Liver (tissue), 8 donors: ENCODE measurements at regions not wholly inside any gene's neighbourhood (a gene's known extent, or its start where the extent isn't known, plus 50 kb on each side); places are given as distances from the start of the nearest gene placed in this dataset.

Source experiments
- DNase-seq: peaks from one replicate; pipeline ENCODE4 v3.0.0-alpha.2; 2017; ENCODE audit warnings: low spot score
- H3K27ac ChIP-seq, 2 donors: one replicate each; pipeline ENCODE4 v1.7.0; 2013; ENCODE audit warnings: inconsistent platforms in 2 of 2, low read length in 2 of 2, control low read depth in 1 of 2, low read depth in 1 of 2, mild to moderate bottlenecking in 1 of 2
- H3K27me3 ChIP-seq, 4 donors: one replicate each; pipeline versions ENCODE4 v1.6.1 to v1.7.0; 2013; ENCODE audit warnings: low read length in 3 of 4, inconsistent platforms in 1 of 4, mild to moderate bottlenecking in 1 of 4, moderate library complexity in 1 of 4; ENCODE audit not compliant: control insufficient read depth in 4 of 4, insufficient read depth in 4 of 4
- H3K36me3 ChIP-seq, 4 donors: one replicate each; pipeline versions ENCODE4 v1.6.1 to v1.7.0; 2013; ENCODE audit warnings: low read length in 3 of 4, mild to moderate bottlenecking in 3 of 4, low read depth in 1 of 4, moderate library complexity in 1 of 4; ENCODE audit not compliant: control insufficient read depth in 4 of 4, insufficient read depth in 3 of 4
- H3K4me1 ChIP-seq, 4 donors: one replicate each; pipeline versions ENCODE4 v1.6.1 to v1.7.0; 2013; ENCODE audit warnings: low read length in 3 of 4, mild to moderate bottlenecking in 3 of 4, moderate library complexity in 1 of 4; ENCODE audit not compliant: control insufficient read depth in 4 of 4, insufficient read depth in 4 of 4
- H3K4me3 ChIP-seq, 3 donors: one replicate each; pipeline versions ENCODE4 v1.6.1 to v1.7.0; 2013; ENCODE audit warnings: low read length in 3 of 3, control low read depth in 1 of 3, low read depth in 1 of 3, mild to moderate bottlenecking in 1 of 3
- H3K9ac ChIP-seq, 2 donors: one replicate each; pipeline ENCODE4 v1.7.0; 2013; ENCODE audit warnings: low read length in 2 of 2, mild to moderate bottlenecking in 2 of 2, moderate library complexity in 2 of 2, control low read depth in 1 of 2, low read depth in 1 of 2
- H3K9me3 ChIP-seq, 4 donors: one replicate each; pipeline versions ENCODE4 v1.6.1 to v1.7.0; 2013; ENCODE audit warnings: low read length in 3 of 4; ENCODE audit not compliant: control insufficient read depth in 4 of 4
- CTCF ChIP-seq: fragments of 150-350 bp; IDR thresholded peaks from 2 replicates; pipeline ENCODE4 v1.5.1; 2017; ENCODE audit warnings: improper control_type of control experiment, low read depth, low read length; ENCODE audit not compliant: missing input control
- EGR1 ChIP-seq, 2 donors: IDR thresholded peaks; 2 replicates each; pipeline ENCODE4 v1.6.1; 2016 to 2018; ENCODE audit warnings: antibody characterized with exemption in 2 of 2, low read depth in 2 of 2
- FOXA1 ChIP-seq: IDR thresholded peaks from 2 replicates; pipeline ENCODE4 v1.6.1; 2016; ENCODE audit warnings: antibody characterized with exemption
- FOXA2 ChIP-seq: IDR thresholded peaks from 2 replicates; pipeline ENCODE4 v1.6.1; 2016; ENCODE audit warnings: antibody characterized with exemption
- GABPA ChIP-seq, 2 donors: IDR thresholded peaks in 1 of 2; conservative IDR thresholded peaks in 1 of 2; 2 replicates each; pipeline ENCODE4 v1.6.1; 2016; ENCODE audit warnings: antibody characterized with exemption in 2 of 2, mild to moderate bottlenecking in 1 of 2, moderate library complexity in 1 of 2
- HNF4A ChIP-seq, 2 donors: conservative IDR thresholded peaks; 2 replicates each; pipeline ENCODE4 v1.6.1; 2016; ENCODE audit warnings: antibody characterized with exemption in 2 of 2, mild to moderate bottlenecking in 2 of 2
- HNF4G ChIP-seq: IDR thresholded peaks from 2 replicates; pipeline ENCODE4 v1.6.1; 2016; ENCODE audit warnings: antibody characterized with exemption
- JUND ChIP-seq, 2 donors: IDR thresholded peaks; 2 replicates each; pipeline ENCODE4 v1.6.1; 2016; ENCODE audit warnings: antibody characterized with exemption in 2 of 2
- NR2F2 ChIP-seq: IDR thresholded peaks from 2 replicates; pipeline ENCODE4 v1.6.1; 2016; ENCODE audit warnings: antibody characterized with exemption
- RAD21 ChIP-seq, 2 donors: IDR thresholded peaks; 2 replicates each; pipeline ENCODE4 v1.6.1; 2016; ENCODE audit warnings: antibody characterized with exemption in 2 of 2, mild to moderate bottlenecking in 2 of 2
- RXRA ChIP-seq, 2 donors: IDR thresholded peaks; 2 replicates each; pipeline ENCODE4 v1.6.1; 2017 to 2018; ENCODE audit warnings: antibody characterized with exemption in 2 of 2, mild to moderate bottlenecking in 1 of 2
- SP1 ChIP-seq: IDR thresholded peaks from 2 replicates; pipeline ENCODE4 v1.6.1; 2018; ENCODE audit warnings: antibody characterized with exemption, mild to moderate bottlenecking
- TAF1 ChIP-seq: conservative IDR thresholded peaks from 2 replicates; pipeline ENCODE4 v1.6.1; 2016; ENCODE audit warnings: antibody characterized with exemption, mild to moderate bottlenecking
- YY1 ChIP-seq: IDR thresholded peaks from 2 replicates; pipeline ENCODE4 v1.6.1; 2016; ENCODE audit warnings: antibody characterized with exemption, mild to moderate bottlenecking
- WGBS: extraction: QIAGEN DNeasy Blood & Tissue Kit; methylation state at CpG from one replicate; pipeline ENCODE4 v1.1.7; 2013; 5-methylcytosine and 5-hydroxymethylcytosine counted together
- TF ChIP-seq, protein P1 (sequence below): IDR thresholded peaks from 2 replicates; pipeline ENCODE4 v1.6.1; 2016; ENCODE audit warnings: antibody characterized with exemption
- TF ChIP-seq, protein P2 (sequence below): IDR thresholded peaks from 2 replicates; pipeline ENCODE4 v1.6.1; 2016; ENCODE audit warnings: antibody characterized with exemption
- TF ChIP-seq, protein P3 (sequence below): IDR thresholded peaks from 2 replicates; pipeline ENCODE4 v1.6.1; 2016; ENCODE audit warnings: antibody characterized with exemption
- donor health status: healthy.
- donor health status: healthy.
- donor health status: healthy.
- donor health status: healthy.
- donor health status: healthy.

DNA sequence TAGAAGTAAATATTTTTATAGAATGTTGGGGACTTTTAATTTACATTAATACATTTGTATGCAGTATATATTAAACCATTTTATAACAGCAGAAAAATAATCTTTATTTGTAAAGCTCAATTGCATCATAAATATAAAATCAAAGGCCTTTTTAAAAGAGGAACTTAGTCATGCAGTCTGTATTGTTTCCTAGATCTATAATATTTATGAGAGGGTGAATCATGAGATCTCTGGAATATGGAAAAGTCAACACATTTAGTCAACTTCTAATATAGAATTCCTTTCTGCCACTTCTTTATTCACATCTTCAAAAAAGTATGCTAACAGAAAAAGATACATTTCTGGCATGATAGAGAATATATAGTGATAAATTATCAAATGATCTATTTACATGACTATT, 410.3 kb upstream of the ZNF385D start:
- no peak for DNase-seq
- Histone ChIP-seq H3K9me3 (no peaks in the 10 kb centered on the region), H3K27ac (no peak overlapping the region), H3K4me3 (no peak overlapping the region), H3K9ac (no peak overlapping the region), H3K27me3 (no peaks in the 10 kb centered on the region), H3K4me1 (peaks cover 1 to 20% (median 14%) of the 10 kb centered on the region in 4 donors), H3K36me3 (no peaks in the 10 kb centered on the region)
- TF ChIP-seq TAF1, result no peak
- no peak for TF ChIP-seq CTCF
- TF ChIP-seq, protein P1, sequence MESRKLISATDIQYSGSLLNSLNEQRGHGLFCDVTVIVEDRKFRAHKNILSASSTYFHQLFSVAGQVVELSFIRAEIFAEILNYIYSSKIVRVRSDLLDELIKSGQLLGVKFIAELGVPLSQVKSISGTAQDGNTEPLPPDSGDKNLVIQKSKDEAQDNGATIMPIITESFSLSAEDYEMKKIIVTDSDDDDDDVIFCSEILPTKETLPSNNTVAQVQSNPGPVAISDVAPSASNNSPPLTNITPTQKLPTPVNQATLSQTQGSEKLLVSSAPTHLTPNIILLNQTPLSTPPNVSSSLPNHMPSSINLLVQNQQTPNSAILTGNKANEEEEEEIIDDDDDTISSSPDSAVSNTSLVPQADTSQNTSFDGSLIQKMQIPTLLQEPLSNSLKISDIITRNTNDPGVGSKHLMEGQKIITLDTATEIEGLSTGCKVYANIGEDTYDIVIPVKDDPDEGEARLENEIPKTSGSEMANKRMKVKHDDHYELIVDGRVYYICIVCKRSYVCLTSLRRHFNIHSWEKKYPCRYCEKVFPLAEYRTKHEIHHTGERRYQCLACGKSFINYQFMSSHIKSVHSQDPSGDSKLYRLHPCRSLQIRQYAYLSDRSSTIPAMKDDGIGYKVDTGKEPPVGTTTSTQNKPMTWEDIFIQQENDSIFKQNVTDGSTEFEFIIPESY, result no peak
- TF ChIP-seq FOXA2, result no peak
- TF ChIP-seq, protein P2, sequence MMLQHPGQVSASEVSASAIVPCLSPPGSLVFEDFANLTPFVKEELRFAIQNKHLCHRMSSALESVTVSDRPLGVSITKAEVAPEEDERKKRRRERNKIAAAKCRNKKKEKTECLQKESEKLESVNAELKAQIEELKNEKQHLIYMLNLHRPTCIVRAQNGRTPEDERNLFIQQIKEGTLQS, result no peak
- no peak for TF ChIP-seq RXRA (IDR thresholded peaks at IDR 0.05)
- no peak for TF ChIP-seq YY1
- TF ChIP-seq NR2F2, result no peak
- no peak for TF ChIP-seq GABPA (IDR thresholded peaks at IDR 0.05 in 1 of 2, conservative IDR thresholded peaks at IDR 0.05 in 1 of 2)
- no peak for TF ChIP-seq HNF4A (conservative IDR thresholded peaks at IDR 0.05)
- no peak for TF ChIP-seq RAD21 (IDR thresholded peaks at IDR 0.05)

GRCh38 chr3:22170370-22170769, 419.4 kb upstream of the ZNF385D start:
- 87% methylated on average over 1 of the region's 1 CpG for WGBS
- no peaks in the 10 kb centered on the region for H3K4me1 ChIP-seq
- H3K27me3 ChIP-seq, result no peaks in the 10 kb centered on the region
- TF ChIP-seq FOXA2 (no peak), GABPA (IDR thresholded peaks at IDR 0.05 in 1 of 2, conservative IDR thresholded peaks at IDR 0.05 in 1 of 2) (no peak), NR2F2 (no peak), EGR1 (IDR thresholded peaks at IDR 0.05; ENCODE audit: low read depth in 2 of 2) (no peak), SP1 (no peak)
- H3K9ac ChIP-seq, result no peak overlapping the region
- no peaks in the 10 kb centered on the region for H3K36me3 ChIP-seq
- H3K4me3 ChIP-seq, result no peak overlapping the region
- no peak overlapping the region for H3K27ac ChIP-seq
- DNase-seq, result no peak
- H3K9me3 ChIP-seq, result peaks cover 0 to 3% (median under 1%) of the 10 kb centered on the region in 4 donors

DNA sequence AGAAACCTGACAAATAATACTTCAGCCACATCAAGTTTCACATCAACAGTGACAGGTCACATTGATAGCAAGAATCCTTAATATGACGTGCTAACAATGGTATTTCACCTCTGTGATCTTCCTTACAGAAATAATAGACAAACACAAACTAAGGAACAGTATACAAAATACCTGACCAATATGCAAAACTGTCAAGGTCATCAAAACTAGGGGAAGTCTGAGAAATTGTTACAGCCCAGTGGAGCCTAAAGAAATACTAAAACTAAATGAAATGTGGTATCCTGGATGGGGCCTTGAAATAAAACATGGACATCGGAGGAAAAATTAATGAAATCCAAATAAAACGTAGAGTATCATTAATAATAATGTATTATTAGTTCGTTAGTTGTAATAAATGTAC, 422.0 kb upstream of the ZNF385D start:
- no peaks in the 10 kb centered on the region for H3K9me3 ChIP-seq

More for the DNA sequence above, 422.0 kb upstream of the ZNF385D start:
- TF ChIP-seq RXRA (IDR thresholded peaks at IDR 0.05) (no peak), SP1 (no peak), JUND (IDR thresholded peaks at IDR 0.05) (no peak), FOXA1 (no peak), FOXA2 (no peak), GABPA (IDR thresholded peaks at IDR 0.05 in 1 of 2, conservative IDR thresholded peaks at IDR 0.05 in 1 of 2) (no peak), TAF1 (no peak), HNF4A (conservative IDR thresholded peaks at IDR 0.05) (no peak), HNF4G (no peak), RAD21 (IDR thresholded peaks at IDR 0.05) (no peak), EGR1 (IDR thresholded peaks at IDR 0.05; ENCODE audit: low read depth in 2 of 2) (no peak)
- TF ChIP-seq, protein P1, result no peak
- TF ChIP-seq, protein P2, result no peak
- TF ChIP-seq, protein P3, sequence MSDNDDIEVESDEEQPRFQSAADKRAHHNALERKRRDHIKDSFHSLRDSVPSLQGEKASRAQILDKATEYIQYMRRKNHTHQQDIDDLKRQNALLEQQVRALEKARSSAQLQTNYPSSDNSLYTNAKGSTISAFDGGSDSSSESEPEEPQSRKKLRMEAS, result no peak
- H3K27me3 ChIP-seq, result no peaks in the 10 kb centered on the region
- DNase-seq, result no peak
- no peak overlapping the region for H3K4me3 ChIP-seq
- no peak overlapping the region for H3K9ac ChIP-seq
- no peaks in the 10 kb centered on the region for H3K4me1 ChIP-seq
- 92% methylated on average over 4 of the region's 4 CpGs for WGBS
- H3K36me3 ChIP-seq, result no peaks in the 10 kb centered on the region
- no peak overlapping the region for H3K27ac ChIP-seq
